Thyroid gland (tissue), 4 donors: ENCODE measurements at regions not wholly inside any gene's neighbourhood (a gene's known extent, or its start where the extent isn't known, plus 50 kb on each side); places are given as distances from the start of the nearest gene placed in this dataset.

Experiments used
- DNase-seq, 2 donors: peaks; one replicate each; pipeline ENCODE4 v3.0.0-alpha.2; 2019
- H3K27ac ChIP-seq, 3 donors: fragments of 200-600 bp; sonication (generic); 1 replicate in 2 of 3; 2 replicates in 1 of 3; pipeline ENCODE4 v1.5.1; 2016 to 2019; ENCODE audit warnings: mild to moderate bottlenecking in 1 of 3, moderate library complexity in 1 of 3
- H3K27me3 ChIP-seq: fragments of 200-600 bp; sonication (generic); one replicate; pipeline ENCODE4 v1.5.1; 2019
- H3K36me3 ChIP-seq, 2 donors: fragments of 200-600 bp; sonication (generic); one replicate each; pipeline ENCODE4 v1.5.1; 2016 to 2019
- H3K4me1 ChIP-seq, 2 donors: fragments of 200-600 bp; sonication (generic); one replicate each; pipeline ENCODE4 v1.5.1; 2017 to 2019
- H3K4me3 ChIP-seq, 3 donors: fragments of 200-600 bp; sonication (generic); replicated peaks in 1 of 3; 1 replicate in 2 of 3; 2 replicates in 1 of 3; pipeline ENCODE4 v1.5.1; 2016; ENCODE audit warnings: mild to moderate bottlenecking in 1 of 3
- H3K9me3 ChIP-seq: fragments of 200-600 bp; sonication (generic); one replicate; pipeline ENCODE4 v1.5.1; 2017
- POLR2A ChIP-seq, 2 donors: fragments of 450-650 bp; IDR thresholded peaks; one replicate each; pipeline ENCODE4 v1.6.1; 2017; ENCODE audit warnings: antibody characterized with exemption in 2 of 2, mild to moderate bottlenecking in 2 of 2, moderate library complexity in 1 of 2
- WGBS, 2 donors: methylation state at CpG; one replicate each; pipeline ENCODE4 v1.1.5; 2017; 5-methylcytosine and 5-hydroxymethylcytosine counted together
- intact Hi-C: fragments of 100-400 bp; cut with DNase I; formaldehyde crosslinking; loops from one replicate; pipeline ENCODE4 v1.15.1; 2023
- TF ChIP-seq, protein P1 (sequence below), 6 experiments: fragments of 200-600 bp in 3 of 6; fragments of 450-650 bp in 3 of 6; sonication (generic) in 3 of 6; IDR thresholded peaks; one replicate each; pipeline ENCODE4 v1.5.1; 2016 to 2019; ENCODE audit warnings: antibody characterized with exemption in 6 of 6, mild to moderate bottlenecking in 2 of 6, inconsistent platforms in 1 of 6, moderate library complexity in 1 of 6

DNA sequence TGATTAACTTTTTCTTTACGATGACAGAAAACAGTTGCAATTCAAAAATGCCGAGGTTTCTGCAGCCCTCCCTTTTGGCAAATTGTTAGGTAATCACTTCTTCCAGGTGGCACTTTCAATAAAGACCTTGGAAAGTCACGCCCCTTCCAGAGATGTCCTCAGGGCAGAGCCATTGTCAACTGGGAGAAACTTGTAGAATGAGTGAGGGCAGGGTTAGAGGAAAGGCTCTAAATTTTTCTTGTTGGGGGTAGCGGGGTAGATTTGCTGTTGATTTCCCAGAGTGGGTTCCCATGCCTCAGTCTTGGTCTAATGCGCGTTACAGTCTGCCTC is 421.1 kb downstream of the FGF9 start:
- no peak overlapping the region for H3K27ac ChIP-seq
- 75 to 85% methylated on average over 6 of the region's 6 CpGs for WGBS, 2 donors
- H3K36me3 ChIP-seq = no peaks in the 10 kb centered on the region
- intact Hi-C loops = no loop called here
- DNase-seq = no peak
- no peaks in the 10 kb centered on the region for H3K9me3 ChIP-seq
- H3K4me3 ChIP-seq = no peak overlapping the region
- no peaks in the 10 kb centered on the region for H3K4me1 ChIP-seq
- no peak for TF ChIP-seq POLR2A (IDR thresholded peaks at IDR 0.05)
- TF ChIP-seq, protein P1, sequence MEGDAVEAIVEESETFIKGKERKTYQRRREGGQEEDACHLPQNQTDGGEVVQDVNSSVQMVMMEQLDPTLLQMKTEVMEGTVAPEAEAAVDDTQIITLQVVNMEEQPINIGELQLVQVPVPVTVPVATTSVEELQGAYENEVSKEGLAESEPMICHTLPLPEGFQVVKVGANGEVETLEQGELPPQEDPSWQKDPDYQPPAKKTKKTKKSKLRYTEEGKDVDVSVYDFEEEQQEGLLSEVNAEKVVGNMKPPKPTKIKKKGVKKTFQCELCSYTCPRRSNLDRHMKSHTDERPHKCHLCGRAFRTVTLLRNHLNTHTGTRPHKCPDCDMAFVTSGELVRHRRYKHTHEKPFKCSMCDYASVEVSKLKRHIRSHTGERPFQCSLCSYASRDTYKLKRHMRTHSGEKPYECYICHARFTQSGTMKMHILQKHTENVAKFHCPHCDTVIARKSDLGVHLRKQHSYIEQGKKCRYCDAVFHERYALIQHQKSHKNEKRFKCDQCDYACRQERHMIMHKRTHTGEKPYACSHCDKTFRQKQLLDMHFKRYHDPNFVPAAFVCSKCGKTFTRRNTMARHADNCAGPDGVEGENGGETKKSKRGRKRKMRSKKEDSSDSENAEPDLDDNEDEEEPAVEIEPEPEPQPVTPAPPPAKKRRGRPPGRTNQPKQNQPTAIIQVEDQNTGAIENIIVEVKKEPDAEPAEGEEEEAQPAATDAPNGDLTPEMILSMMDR (IDR thresholded peaks at IDR 0.05) = no peak
- no peaks in the 10 kb centered on the region for H3K27me3 ChIP-seq

DNA sequence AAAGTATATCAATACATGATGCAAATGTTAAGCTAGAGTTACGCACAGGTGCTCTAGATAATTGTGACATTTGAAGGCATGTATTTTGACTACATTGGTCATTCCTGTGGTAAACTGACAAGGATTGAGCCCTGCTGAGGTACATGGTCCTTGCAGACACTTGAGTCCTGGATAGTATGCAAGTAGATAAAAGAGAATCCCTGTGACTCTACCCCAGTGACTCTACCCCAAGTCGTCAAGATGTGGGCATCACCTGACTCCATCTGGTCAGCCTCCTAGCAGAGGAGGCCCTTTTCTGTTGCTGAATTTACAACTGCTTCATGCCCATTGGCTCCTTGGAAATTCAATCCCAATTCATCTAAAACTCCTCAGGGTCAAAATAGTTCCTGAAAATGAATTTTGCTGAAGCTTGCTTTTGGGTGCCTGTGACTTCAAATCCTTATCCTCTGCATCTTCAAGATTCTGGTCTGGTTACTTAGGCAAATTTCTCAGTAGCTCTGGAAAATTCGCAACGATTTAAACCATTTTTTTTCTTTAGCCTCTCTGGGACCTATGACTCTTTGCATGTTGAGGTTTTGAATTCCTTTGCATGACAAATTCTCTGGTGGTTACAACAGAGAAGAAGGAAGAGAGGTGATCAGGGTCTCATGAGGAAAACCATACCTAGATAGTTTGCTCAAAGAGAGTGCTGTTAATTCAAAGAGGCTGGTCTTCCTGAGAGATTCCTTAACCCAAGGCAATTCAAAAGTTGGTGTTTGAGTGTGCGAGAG is 422.1 kb downstream of the FGF9 start:
- H3K4me3 ChIP-seq = no peak overlapping the region
- H3K9me3 ChIP-seq = no peaks in the 10 kb centered on the region
- no peaks in the 10 kb centered on the region for H3K36me3 ChIP-seq
- no peak overlapping the region for H3K27ac ChIP-seq
- H3K27me3 ChIP-seq = no peaks in the 10 kb centered on the region
- 88 to 94% methylated on average over 5 of the region's 5 CpGs for WGBS, 2 donors
- no peak for TF ChIP-seq POLR2A (IDR thresholded peaks at IDR 0.05)
- H3K4me1 ChIP-seq = no peaks in the 10 kb centered on the region
- intact Hi-C loops = no loop called here
- no peak for DNase-seq

DNA sequence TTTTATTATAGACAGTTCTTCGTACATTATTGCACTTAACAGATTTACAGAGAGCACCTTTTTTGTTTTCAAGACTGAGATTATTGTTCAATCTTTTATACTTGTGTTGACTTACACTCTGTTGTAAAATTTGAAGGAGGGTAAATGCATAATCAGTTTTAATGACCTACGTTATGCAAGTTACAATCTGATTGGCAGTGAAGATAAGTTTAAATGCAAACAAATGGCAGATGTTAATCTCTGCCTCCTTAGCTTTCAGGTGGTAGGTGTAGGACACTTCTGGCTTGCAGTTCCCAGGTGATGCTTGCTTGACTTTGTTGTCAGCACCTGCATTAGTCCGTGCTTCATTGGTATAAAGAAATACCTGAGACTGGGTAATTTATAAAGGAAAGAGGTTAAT is 424.9 kb downstream of the FGF9 start:
- no peak for DNase-seq
- intact Hi-C loops = no loop called here
- H3K36me3 ChIP-seq = no peaks in the 10 kb centered on the region
- TF ChIP-seq, protein P1 (IDR thresholded peaks at IDR 0.05) = no peak
- no peak for TF ChIP-seq POLR2A (IDR thresholded peaks at IDR 0.05)
- no peaks in the 10 kb centered on the region for H3K27me3 ChIP-seq
- H3K27ac ChIP-seq = no peak overlapping the region
- no peak overlapping the region for H3K4me3 ChIP-seq
- no peaks in the 10 kb centered on the region for H3K4me1 ChIP-seq
- 69 to 78% methylated on average over 3 of the region's 3 CpGs for WGBS, 2 donors
- H3K9me3 ChIP-seq = no peaks in the 10 kb centered on the region

DNA sequence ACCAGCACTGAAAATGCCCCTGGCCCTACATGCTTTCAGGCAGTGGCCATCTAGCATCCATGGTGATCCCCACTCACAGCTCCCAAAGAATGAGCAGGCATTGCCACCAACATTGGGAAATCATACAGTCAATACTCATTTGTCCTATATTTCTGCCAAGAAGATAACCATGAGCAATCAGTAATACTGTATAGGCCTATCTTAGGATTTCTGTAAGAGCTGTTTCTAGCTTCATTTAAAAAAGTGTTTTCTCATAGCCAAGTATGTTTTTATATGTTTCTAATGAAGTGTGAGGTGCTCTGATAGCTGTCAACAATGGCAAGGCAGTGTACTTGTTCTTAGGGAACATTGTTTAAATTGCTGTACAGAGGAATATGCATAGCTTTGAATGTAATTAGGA is 428.7 kb downstream of the FGF9 start:
- no peaks in the 10 kb centered on the region for H3K9me3 ChIP-seq
- no peak overlapping the region for H3K4me3 ChIP-seq
- no peaks in the 10 kb centered on the region for H3K27me3 ChIP-seq
- DNase-seq = no peak
- H3K4me1 ChIP-seq = no peaks in the 10 kb centered on the region
- intact Hi-C loops = no loop called here
- H3K27ac ChIP-seq = no peak overlapping the region
- no peaks in the 10 kb centered on the region for H3K36me3 ChIP-seq
- no peak for TF ChIP-seq POLR2A (IDR thresholded peaks at IDR 0.05)
- TF ChIP-seq, protein P1 (IDR thresholded peaks at IDR 0.05) = no peak

DNA sequence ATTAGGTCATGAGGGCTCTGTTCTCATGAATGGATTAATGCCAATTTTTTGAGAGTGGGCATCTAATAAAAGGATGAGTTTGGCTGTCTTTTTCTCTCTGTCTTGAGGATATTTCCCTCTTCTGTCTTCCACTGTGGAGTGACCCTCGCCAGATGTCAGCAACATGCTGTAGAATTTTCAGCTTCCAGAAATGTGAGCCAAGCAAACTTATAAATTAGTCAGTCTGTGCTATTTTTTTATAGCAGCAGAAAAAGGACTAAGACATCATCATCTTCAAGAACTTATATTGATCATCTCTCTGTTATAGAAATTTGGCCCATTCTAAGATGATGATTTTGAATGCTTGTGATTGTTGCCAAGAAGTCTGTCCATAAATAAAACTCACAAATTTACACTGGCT is 431.4 kb downstream of the FGF9 start:
- intact Hi-C loops = no loop called here
- H3K27me3 ChIP-seq = no peaks in the 10 kb centered on the region
- DNase-seq = no peak
- no peak for TF ChIP-seq POLR2A (IDR thresholded peaks at IDR 0.05)
- TF ChIP-seq, protein P1 (IDR thresholded peaks at IDR 0.05) = no peak
- 78 to 83% methylated on average over 1 of the region's 1 CpG for WGBS, 2 donors
- no peaks in the 10 kb centered on the region for H3K9me3 ChIP-seq
- H3K27ac ChIP-seq = no peak overlapping the region
- peaks cover 0 to 5% of the 10 kb centered on the region in 2 donors for H3K4me1 ChIP-seq
- no peak overlapping the region for H3K4me3 ChIP-seq
- H3K36me3 ChIP-seq = no peaks in the 10 kb centered on the region
